Neural crest cell (in vitro differentiated cells): ENCODE measurements at regions not wholly inside any gene's neighbourhood (a gene's known extent, or its start where the extent isn't known, plus 50 kb on each side); places are given as distances from the start of the nearest gene placed in this dataset.
A peak's percentile ranks its signal among the peaks of the same experiment; 100 is the strongest.

Experiments
- DNase-seq: peaks from one replicate; pipeline ENCODE4 v3.0.0; 2021; ENCODE audit warnings: low read depth, mixed read lengths, low spot score
- H3K27ac Mint-ChIP-seq: one replicate; pipeline ENCODE4 v1.8.0; 2021; ENCODE audit warnings: mild to moderate bottlenecking, mixed read lengths; ENCODE audit not compliant: unreplicated experiment
- H3K27me3 Mint-ChIP-seq: 2 replicates; pipeline ENCODE4 v1.8.0; 2021; ENCODE audit warnings: low read depth, mild to moderate bottlenecking, mixed read lengths
- H3K36me3 Mint-ChIP-seq: 2 replicates; pipeline ENCODE4 v1.8.0; 2021; ENCODE audit warnings: low read depth, mild to moderate bottlenecking, mixed read lengths
- H3K4me1 Mint-ChIP-seq: 2 replicates; pipeline ENCODE4 v1.8.0; 2021; ENCODE audit warnings: mixed read lengths
- H3K4me3 Mint-ChIP-seq: one replicate; pipeline ENCODE4 v1.8.0; 2021; ENCODE audit warnings: mild to moderate bottlenecking, mixed read lengths
- H3K9me3 Mint-ChIP-seq: 2 replicates; pipeline ENCODE4 v1.8.0; 2021; ENCODE audit warnings: mixed read lengths
- CTCF ChIP-seq: fragments of 200-600 bp; sonication (generic); conservative IDR thresholded peaks from 2 replicates; pipeline ENCODE4 v1.5.0; 2021; ENCODE audit warnings: antibody characterized with exemption, mild to moderate bottlenecking

- Mint-ChIP-seq H3K9me3 (peaks cover 7% of the 10 kb centered on the region), H3K4me3 (no peak overlapping the region), H3K36me3 (peaks cover 15% of the 10 kb centered on the region), H3K27ac (no peak overlapping the region), H3K4me1 (peaks cover 5% of the 10 kb centered on the region), H3K27me3 (no peaks in the 10 kb centered on the region)
- DNase-seq, result no peak
- no peak for TF ChIP-seq CTCF
Measured at GRCh38 chr17:63270610-63271009, 175.5 kb downstream of the CYB561 start.

- Mint-ChIP-seq H3K4me1 (peaks cover 13% of the 10 kb centered on the region), H3K36me3 (peaks cover 15% of the 10 kb centered on the region), H3K27ac (no peak overlapping the region), H3K27me3 (no peaks in the 10 kb centered on the region), H3K9me3 (peaks cover 7% of the 10 kb centered on the region), H3K4me3 (no peak overlapping the region)
- TF ChIP-seq CTCF, result no peak
- DNase-seq, result no peak
Measured at GRCh38 chr17:63274146-63274545, 172.0 kb downstream of the CYB561 start.

- TF ChIP-seq CTCF, result no peak
- Mint-ChIP-seq H3K4me1 (peaks cover 13% of the 10 kb centered on the region), H3K9me3 (peaks cover 7% of the 10 kb centered on the region), H3K27ac (peak overlapping the region; percentile 28), H3K36me3 (peaks cover 15% of the 10 kb centered on the region), H3K27me3 (no peaks in the 10 kb centered on the region), H3K4me3 (no peak overlapping the region)
- DNase-seq, result no peak
Measured at GRCh38 chr17:63275318-63275970, 170.7 kb downstream of the CYB561 start.

GRCh38 chr17:63275971-63276745 lies 169.9 kb downstream of the CYB561 start:
- Mint-ChIP-seq H3K4me3 (no peak overlapping the region), H3K36me3 (peaks cover 11% of the 10 kb centered on the region), H3K27ac (no peak overlapping the region), H3K9me3 (peaks cover 7% of the 10 kb centered on the region), H3K4me1 (peaks cover 13% of the 10 kb centered on the region), H3K27me3 (no peaks in the 10 kb centered on the region)
- no peak for DNase-seq
- TF ChIP-seq CTCF, result no peak

- Mint-ChIP-seq H3K4me3 (no peak overlapping the region), H3K4me1 (peaks cover 13% of the 10 kb centered on the region), H3K27me3 (no peaks in the 10 kb centered on the region), H3K9me3 (peaks cover 7% of the 10 kb centered on the region), H3K36me3 (peaks cover 16% of the 10 kb centered on the region), H3K27ac (no peak overlapping the region)
- no peak for TF ChIP-seq CTCF
- no peak for DNase-seq
Measured at GRCh38 chr17:63276821-63277220, 169.3 kb downstream of the CYB561 start.
